ENCODE measurements at regions not wholly inside any gene's neighbourhood (a gene's known extent, or its start where the extent isn't known, plus 50 kb on each side); places are given as distances from the start of the nearest gene placed in this dataset.
"Not testable (repeated sequence)": the region's sequence is repeated elsewhere in the genome, so short reads cannot be mapped to it uniquely, and the experiment has no call there.

DNA sequence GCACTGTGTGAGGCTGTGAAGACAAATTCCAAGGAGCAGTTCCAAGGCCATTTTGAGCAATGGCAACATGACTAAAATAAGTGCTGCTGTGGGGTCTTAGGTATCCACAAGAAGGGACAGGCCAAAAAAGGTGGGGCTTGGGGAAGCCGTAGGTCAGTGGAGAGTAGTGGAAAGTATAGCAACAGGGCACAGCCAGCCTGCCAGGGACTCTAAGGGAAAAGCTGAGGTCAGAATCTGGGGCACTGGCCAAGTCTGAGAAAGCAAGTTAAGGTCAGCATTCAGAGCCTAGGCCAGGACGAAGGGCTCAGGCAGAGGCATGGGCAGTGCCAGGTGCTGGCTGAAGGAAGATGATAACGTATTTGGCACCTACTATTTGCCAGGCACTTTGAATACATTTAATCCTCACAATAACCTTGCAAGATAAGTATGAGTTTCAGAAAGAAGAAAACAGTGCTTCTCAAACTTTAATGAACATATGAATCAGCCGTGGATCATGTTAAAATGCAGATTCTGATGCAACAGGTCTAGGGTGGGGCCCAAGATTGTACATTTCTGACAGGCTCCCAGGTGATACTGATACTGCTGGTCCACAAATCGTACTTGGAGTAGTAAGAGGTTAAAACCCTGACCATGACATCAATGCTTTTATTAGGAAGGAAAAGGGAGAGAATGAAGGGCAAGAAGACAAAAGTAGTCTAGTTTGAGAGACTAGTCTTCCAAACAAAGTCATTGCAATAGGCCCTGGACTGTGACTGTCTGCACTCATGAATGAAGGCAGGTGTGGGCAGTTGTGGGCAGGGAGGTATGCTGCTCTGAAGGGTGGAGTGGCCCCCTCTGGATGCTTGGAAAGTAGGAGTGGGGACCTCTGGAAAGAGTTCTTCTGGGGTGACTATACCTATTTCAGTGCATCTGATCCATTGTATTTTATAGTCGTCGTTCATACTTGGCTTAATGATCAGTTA, 106.3 kb upstream of the ANKRD28 start:
- DNase-seq = no peak

GRCh38 chr3:15905041-15905440, 107.3 kb upstream of the ANKRD28 start:
- no peak for DNase-seq

DNA sequence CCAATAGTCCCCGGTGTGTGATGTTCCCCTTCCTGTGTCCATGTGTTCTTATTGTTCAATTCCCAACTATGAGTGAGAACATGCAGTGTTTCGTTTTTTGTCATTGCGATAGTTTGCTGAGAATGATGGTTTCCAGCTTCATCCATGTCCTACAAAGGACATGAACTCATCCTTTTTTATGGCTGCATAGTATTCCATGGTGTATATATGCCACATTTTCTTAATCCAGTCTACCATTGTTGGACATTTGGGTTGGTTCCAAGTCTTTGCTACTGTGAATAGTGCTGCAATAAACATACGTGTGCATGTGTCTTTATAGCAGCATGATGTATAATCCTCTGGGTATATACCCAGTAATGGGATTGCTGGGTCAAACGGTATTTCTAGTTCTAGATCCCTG, 109.6 kb upstream of the ANKRD28 start:
- DNase-seq = not testable (repeated sequence)

GRCh38 chr3:15918988-15919387, 121.2 kb upstream of the ANKRD28 start:
- no peak for DNase-seq

- no peak for DNase-seq
Observed at GRCh38 chr3:15919971-15920370, 122.2 kb upstream of the ANKRD28 start.

DNA sequence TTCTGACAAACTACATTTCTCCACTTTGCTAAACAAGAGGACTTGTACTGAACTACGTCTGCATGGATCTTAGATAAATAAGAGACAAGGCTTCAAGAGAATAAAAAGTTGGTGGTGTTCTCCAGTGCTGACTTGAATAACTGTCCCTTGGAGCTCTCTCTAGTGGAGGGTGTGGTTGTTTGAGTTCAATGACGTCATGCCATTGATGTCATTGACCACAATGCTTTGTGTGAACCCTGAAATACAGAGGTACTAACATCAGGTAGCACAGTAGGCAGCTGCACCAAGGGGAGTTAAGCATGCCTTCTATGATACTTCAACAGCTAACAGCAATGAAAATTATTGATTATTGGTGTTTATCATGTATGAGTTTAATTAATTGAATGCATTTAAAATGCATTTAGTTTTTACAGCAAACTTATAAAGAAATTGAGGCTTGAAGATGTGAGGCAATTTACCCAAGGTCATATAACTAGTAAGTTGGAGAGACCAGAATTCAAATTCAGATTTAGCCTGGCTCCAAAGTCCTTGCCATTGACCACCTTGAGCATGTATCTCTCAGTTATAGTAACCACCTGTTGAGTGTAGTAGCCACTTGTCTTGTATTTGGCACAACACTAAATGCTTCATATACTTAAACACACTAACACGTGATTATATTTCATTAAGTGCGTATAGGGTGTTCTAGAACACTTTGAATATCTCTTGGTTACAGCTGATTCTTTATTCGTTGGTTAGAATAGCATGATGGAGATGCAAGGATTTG, 126.0 kb upstream of the ANKRD28 start:
- no peak for DNase-seq

DNA sequence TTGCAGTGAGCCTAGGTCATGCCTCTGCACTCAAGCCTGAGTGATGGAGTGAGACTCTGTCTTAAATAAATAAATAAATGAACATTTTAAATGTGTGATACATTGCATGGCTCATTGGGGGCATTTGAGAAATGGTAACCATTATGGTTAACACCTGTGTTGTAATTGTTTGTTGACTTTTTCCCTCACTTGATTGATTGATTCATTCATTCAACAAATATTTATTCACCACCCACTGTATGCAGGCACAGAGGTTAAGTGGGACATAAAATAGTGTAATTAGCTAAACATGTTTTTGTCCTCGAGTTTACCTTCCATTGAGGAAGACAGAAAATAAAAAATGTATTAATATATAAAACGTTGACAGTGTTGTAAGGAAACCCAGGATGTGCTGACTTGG, 127.1 kb upstream of the ANKRD28 start:
- no peak for DNase-seq

DNA sequence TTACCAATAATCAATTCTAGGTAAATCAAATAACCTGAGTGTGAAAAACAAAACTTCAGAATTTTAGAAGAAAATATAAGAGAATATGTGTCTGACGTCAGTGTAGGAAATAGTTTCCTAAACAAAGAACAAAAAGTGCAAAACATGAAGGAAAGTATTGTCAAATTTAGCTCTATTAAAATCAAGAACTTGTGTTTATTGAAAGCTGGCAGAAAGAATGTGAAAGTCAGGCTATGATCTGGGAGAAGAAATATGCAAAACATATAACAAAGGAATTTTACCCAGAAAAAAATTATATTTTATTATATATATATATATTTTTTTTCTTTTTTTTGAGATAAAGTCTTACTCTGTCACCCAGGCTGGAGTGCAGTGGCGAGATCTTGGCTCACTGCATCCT, 129.1 kb upstream of the ANKRD28 start:
- no peak for DNase-seq

DNA sequence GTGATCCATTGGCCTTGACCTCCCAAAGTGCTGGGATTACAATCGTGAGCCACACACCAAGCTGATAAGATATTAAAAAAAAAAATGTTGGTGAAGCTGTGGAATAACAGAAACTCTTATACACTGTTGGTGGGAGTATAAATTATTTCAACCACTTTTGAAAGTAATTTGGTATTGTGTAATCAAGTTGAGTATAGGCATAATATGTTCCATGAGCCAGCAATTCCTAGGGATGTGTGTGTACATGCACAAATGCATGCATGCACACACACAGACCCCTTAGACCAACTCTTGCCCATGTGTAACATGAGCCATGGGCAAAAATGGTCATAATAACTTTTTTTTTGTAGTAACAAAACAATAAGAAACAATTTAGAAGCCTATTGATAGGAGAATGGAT, 130.2 kb upstream of the ANKRD28 start:
- no peak for DNase-seq

DNA sequence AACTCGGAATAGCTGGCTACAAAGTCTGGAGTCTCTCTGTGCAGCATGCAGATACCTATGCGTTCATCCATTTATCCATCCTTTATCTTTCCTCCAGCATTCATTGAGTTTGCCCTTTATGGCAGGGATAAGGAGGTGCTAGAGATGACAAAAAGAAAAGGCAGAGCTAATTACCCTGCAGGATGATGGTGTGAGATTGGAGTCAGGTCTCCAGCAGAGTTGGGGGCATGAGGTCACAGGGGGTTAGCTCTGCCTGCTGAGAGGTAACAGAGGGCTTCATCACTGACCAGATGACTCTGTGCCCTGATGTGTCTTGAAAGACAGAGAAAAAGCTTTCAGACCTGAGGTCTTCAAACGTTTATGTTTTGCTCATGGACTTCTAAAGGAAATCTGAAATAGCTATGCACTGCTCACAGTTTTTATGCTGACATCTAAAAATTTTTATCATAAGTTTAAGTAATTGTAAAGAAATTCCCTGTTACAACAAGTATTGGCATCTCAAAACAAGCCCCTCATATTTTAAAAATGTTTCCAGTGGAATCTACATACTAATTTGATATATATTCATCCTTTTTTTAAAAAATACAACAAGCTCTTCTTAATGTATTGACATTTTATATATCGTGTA, 132.3 kb upstream of the ANKRD28 start:
- no peak for DNase-seq

- DNase-seq = peak; percentile 64
Observed at GRCh38 chr3:15932348-15933300, 134.8 kb upstream of the ANKRD28 start.

- peak; percentile 3 for DNase-seq
Observed at GRCh38 chr3:15933439-15934139, 135.8 kb upstream of the ANKRD28 start.

- no peak for DNase-seq
Observed at GRCh38 chr3:15934389-15935195, 136.8 kb upstream of the ANKRD28 start.

GRCh38 chr3:15936312-15936711, 138.5 kb upstream of the ANKRD28 start:
- no peak for DNase-seq

- no peak for DNase-seq
Observed at GRCh38 chr3:15940641-15941040, 142.9 kb upstream of the ANKRD28 start.

DNA sequence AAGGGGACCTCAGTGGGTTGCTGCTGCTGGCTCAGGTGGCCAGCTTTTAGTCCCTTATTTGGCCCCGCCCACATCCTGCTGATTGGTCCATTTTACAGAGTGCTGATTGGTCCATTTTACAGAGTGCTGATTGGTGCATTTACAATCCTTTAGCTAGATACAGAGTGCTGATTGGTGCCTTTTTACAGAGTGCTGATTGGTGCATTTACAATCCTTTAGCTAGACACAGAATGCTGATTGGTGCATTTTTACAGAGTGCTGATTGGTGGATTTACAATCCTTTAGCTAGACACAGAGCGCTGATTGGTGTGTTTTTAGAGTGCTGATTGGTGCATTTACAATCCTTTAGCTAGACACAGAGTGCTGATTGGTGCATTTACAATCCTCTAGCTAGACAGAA, 143.7 kb upstream of the ANKRD28 start:
- DNase-seq = not testable (repeated sequence)

DNA sequence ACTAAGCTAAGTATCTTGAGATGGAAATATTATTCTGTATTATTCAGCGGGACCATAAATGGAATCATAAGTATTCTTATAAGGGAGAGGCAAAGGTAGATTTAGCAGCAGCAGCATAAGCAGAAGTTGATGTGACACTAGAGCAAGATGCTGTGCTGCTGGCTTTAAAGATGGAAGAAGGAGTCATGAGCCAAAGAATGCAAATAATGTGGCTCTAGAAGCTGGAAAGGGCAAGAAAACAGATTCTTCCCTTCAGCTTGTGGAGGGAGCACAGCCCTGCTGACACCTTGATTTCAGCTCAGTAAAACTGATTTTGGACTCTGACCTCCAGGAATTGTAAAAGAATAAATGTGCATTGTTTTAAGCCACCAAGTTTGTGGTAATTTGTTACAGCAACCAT, 144.2 kb upstream of the ANKRD28 start:
- no peak for DNase-seq

GRCh38 chr3:15942462-15942861, 144.7 kb upstream of the ANKRD28 start:
- no peak for DNase-seq

GRCh38 chr3:15942936-15943335, 145.2 kb upstream of the ANKRD28 start:
- DNase-seq = no peak

DNA sequence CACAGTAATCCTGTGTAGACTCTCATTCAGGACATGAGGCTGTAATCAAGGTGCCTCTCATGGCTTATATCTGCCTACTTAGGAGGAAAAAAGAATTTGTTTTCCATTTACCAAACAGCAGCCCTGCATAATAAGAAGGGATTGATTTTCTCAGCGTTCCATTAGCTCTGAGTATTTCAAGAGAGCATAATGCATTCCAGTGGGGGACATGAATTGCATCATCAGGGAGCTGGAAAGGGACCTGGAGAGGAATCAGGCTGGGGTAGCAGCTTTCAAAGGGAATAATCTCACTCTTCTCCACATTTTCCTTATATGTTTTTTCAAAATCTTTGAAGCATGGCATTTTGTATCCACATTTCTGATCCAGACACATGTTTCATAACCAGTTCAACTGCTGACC, 150.6 kb upstream of the ANKRD28 start:
- DNase-seq = no peak

Measured in DMS79 treated with DMSO at 0.1 percent for 48 hours (cell line).